ENCODE measurements at regions not wholly inside any gene's neighbourhood (a gene's known extent, or its start where the extent isn't known, plus 50 kb on each side); places are given as distances from the start of the nearest gene placed in this dataset.

DNA sequence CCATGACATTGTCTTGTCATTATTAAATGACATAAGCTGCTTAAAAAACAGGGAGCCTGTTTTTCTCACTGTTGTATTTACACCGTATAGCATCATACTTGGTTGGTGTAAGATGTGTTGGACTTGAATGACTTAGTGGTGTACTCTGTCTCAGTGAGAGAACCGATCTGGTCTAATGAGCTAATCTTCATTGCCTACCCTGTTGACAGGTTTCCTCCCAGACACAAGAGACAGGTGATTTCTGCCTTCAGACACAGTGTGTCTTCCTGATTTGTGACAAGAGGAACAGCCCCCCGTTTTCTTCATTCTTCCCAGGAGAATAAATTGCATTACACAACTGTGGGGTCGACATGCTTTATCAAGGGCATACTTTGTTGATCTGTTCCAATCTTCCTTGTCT, 137.2 kb upstream of the ID4 start:
- DNase-seq (ENCODE audit: low read depth): no peak
- H3K4me3 ChIP-seq (ENCODE audit: low read length): no peak overlapping the region
- TF ChIP-seq, protein P1, sequence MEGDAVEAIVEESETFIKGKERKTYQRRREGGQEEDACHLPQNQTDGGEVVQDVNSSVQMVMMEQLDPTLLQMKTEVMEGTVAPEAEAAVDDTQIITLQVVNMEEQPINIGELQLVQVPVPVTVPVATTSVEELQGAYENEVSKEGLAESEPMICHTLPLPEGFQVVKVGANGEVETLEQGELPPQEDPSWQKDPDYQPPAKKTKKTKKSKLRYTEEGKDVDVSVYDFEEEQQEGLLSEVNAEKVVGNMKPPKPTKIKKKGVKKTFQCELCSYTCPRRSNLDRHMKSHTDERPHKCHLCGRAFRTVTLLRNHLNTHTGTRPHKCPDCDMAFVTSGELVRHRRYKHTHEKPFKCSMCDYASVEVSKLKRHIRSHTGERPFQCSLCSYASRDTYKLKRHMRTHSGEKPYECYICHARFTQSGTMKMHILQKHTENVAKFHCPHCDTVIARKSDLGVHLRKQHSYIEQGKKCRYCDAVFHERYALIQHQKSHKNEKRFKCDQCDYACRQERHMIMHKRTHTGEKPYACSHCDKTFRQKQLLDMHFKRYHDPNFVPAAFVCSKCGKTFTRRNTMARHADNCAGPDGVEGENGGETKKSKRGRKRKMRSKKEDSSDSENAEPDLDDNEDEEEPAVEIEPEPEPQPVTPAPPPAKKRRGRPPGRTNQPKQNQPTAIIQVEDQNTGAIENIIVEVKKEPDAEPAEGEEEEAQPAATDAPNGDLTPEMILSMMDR (conservative IDR thresholded peaks at IDR 0.05; ENCODE audit: low read depth, low read length): no peak

DNA sequence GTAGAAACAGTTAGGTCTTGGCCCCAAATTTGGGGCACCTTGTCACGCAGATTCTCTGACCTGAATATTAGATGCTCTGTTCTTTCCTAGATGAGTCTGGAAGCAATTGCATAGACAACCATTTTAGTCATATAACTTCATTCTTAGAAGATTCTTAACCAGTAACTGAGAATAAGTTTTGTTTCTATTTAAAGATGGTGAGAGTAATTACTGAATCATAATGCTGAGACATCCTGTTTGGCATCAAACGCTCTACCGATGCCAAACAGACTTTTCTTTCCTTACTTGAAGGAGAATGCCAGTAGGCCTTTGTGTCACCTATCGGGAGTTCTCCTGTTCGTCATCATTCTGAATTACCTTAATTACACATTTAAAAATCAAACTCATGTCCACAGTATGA, 131.6 kb upstream of the ID4 start:
- no peak for DNase-seq (ENCODE audit: low read depth)

DNA sequence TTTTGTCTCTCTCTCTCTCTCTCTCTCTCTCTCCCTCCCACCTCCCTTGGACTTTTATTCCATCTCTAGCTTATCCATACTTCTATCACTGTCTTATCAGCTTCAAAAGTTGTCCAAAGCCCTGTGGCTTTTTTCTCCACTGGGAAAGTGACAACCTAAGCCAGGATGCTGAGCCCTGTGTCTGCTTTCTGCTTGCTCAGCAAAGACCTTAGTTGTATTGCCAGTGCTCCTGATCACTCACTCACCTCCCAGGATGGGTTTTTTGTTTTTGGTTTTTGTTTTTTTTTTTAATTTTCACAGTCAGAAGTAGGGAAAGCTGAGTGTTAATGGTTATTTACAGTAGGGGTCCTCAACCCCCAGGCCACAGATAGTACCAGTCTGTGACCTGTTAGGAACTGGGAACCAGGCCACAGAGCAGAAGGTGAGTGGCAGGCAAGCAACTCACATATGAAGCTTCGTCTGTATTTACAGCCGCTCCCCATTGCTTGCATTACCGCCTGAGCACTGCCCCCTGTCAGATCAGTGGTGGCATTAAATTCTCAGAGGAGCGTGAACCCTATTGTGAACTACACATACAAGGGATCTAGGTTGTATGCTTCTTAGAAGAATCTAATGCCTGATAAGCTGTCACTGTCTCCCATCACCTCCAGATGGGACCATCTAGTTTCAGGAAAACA, 125.0 kb upstream of the ID4 start:
- no peak overlapping the region for H3K4me3 ChIP-seq (ENCODE audit: low read length)
- no peak for DNase-seq (ENCODE audit: low read depth)
- TF ChIP-seq, protein P1 (conservative IDR thresholded peaks at IDR 0.05; ENCODE audit: low read depth, low read length): no peak

More for the DNA sequence above, 131.6 kb upstream of the ID4 start:
- TF ChIP-seq, protein P1 (conservative IDR thresholded peaks at IDR 0.05; ENCODE audit: low read depth, low read length): no peak
- no peak overlapping the region for H3K4me3 ChIP-seq (ENCODE audit: low read length)

DNA sequence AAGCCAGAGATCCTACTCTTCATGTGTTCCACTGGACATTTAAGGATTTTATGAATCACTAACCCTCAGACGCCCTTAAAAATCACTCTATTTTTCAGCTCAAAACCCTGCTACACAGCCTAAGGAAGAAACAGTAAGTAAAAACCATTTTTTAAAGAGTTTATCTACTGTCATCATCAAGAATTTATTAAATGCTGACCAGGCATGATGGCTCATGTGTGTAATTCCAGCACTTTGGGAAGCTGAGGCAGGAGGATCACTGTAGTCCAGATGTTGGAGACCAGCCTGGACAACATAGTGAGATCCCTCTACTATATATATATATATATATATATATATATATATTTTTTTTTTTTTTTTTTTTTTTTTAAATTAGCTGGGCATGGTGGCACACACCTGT, 124.2 kb upstream of the ID4 start:
- no peak overlapping the region for H3K4me3 ChIP-seq (ENCODE audit: low read length)
- DNase-seq (ENCODE audit: low read depth): no peak
- TF ChIP-seq, protein P1 (conservative IDR thresholded peaks at IDR 0.05; ENCODE audit: low read depth, low read length): no peak

DNA sequence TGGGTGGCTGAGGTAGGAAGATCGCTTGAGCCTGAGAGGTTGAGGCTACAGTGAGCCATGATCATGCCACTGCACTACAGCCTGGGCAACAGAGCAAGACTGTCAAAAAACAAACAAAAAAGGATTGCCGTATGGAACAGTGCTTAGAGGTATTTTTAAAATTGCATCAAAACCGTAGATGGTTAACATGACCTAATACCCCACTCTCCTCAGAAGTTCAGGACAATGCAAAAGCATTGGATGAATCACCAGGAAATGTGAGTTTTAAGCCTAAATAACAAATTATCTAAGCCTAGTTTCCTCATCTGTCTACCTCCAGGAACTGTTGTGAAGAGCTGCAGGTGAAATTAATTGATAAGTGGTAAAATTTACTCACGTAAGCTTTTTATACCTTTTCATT, 123.8 kb upstream of the ID4 start:
- DNase-seq (ENCODE audit: low read depth): no peak
- TF ChIP-seq, protein P1 (conservative IDR thresholded peaks at IDR 0.05; ENCODE audit: low read depth, low read length): no peak
- no peak overlapping the region for H3K4me3 ChIP-seq (ENCODE audit: low read length)

DNA sequence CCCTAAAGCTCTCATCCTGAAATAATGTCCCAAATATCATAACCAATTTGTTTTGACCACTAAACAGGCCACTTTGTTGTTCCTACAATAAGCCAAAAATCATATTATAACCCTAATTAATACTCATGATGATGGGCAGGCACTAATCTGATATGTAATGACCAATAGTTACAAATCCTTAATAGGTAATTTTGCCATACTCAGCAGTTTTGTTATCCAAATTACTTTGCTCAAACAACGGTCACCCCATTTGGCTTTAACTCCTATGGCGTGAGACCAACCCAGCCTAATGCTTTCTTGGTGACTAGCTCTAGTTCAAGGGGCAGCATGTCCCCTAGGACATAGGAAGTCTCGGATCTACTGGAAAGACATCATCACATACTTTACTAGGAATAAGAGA, 123.2 kb upstream of the ID4 start:
- TF ChIP-seq, protein P1 (conservative IDR thresholded peaks at IDR 0.05; ENCODE audit: low read depth, low read length): no peak
- no peak for DNase-seq (ENCODE audit: low read depth)
- no peak overlapping the region for H3K4me3 ChIP-seq (ENCODE audit: low read length)

DNA sequence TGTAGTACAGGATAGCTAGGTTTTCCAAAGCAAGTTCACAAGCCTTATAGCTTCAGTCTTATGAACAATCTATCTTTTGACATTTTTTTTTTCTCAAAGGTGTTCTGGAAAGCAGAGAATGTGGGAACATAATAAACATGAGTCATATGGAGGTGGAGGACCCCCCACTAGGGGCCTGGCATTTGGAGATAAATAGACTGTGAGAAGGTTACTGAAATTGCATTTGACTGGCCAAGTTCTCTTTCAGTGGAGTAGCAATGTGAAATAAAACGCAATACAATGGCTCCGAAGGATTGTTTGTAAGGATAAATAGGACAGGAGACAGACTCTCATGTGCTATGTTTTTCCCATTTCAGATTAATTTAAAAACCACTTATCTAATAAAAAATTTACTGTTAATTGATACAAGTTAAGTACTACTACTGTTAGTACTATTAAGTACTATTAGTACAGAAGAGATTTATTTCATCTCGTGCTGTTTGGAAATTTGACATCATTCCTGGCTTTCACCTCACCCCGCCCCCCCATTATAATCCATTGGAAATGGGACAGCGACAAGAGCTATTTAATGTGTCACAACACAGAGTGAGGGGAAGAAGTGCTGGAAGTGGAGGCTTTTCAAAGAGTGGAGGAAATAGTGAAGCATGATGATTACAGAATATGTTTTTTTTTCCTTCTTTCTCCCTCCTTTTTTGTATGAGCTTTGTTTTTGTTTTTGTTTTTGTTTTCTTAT, 122.6 kb upstream of the ID4 start:
- TF ChIP-seq, protein P1 (conservative IDR thresholded peaks at IDR 0.05; ENCODE audit: low read depth, low read length): no peak
- no peak overlapping the region for H3K4me3 ChIP-seq (ENCODE audit: low read length)
- no peak for DNase-seq (ENCODE audit: low read depth)
